Kidney (tissue), 13 donors: ENCODE measurements at regions not wholly inside any gene's neighbourhood (a gene's known extent, or its start where the extent isn't known, plus 50 kb on each side); places are given as distances from the start of the nearest gene placed in this dataset.

Experiments
- DNase-seq, 5 donors: peaks; one replicate each; pipeline ENCODE4 v3.0.0-alpha.2; 2013 to 2020
- FAIRE-seq: peaks from 2 replicates; lab custom pipeline; 2012; peaks lifted over from hg19 to GRCh38; lab: Jason Lieb, UNC
- H3K27ac ChIP-seq, 2 donors: one replicate each; pipeline ENCODE4 v1.7.0; 2013; ENCODE audit warnings: low read depth in 2 of 2, low read length in 2 of 2, inconsistent platforms in 1 of 2
- H3K27me3 ChIP-seq: one replicate; pipeline ENCODE4 v1.7.1; 2013; ENCODE audit warnings: low read length, inconsistent platforms; ENCODE audit not compliant: control insufficient read depth, insufficient read depth
- H3K36me3 ChIP-seq, 3 donors: one replicate each; pipeline versions ENCODE4 v1.7.0 to v1.7.1; 2013; ENCODE audit warnings: low read length in 3 of 3, control low read depth in 1 of 3, inconsistent platforms in 1 of 3; ENCODE audit not compliant: insufficient read depth in 3 of 3, control insufficient read depth in 2 of 3
- H3K4me1 ChIP-seq, 3 donors: one replicate each; pipeline versions ENCODE4 v1.7.0 to v1.7.1; 2013; ENCODE audit warnings: low read length in 3 of 3, inconsistent platforms in 1 of 3, low read depth in 1 of 3; ENCODE audit not compliant: control insufficient read depth in 2 of 3, insufficient read depth in 2 of 3
- H3K4me3 ChIP-seq, 3 donors: one replicate each; pipeline versions ENCODE4 v1.7.0 to v1.8.1; 2013; ENCODE audit warnings: low read length in 3 of 3, control low read depth in 1 of 3, inconsistent platforms in 1 of 3
- H3K9ac ChIP-seq, 3 donors: one replicate each; pipeline versions ENCODE4 v1.7.0 to v1.7.1; 2013; ENCODE audit warnings: low read length in 3 of 3, control low read depth in 1 of 3, inconsistent platforms in 1 of 3
- H3K9me3 ChIP-seq, 3 donors: one replicate each; pipeline versions ENCODE4 v1.7.0 to v1.7.1; 2013; ENCODE audit warnings: low read length in 3 of 3, control low read depth in 1 of 3, inconsistent platforms in 1 of 3; ENCODE audit not compliant: control insufficient read depth in 2 of 3, insufficient read depth in 1 of 3
- intact Hi-C: fragments of 100-400 bp; cut with DNase I; formaldehyde crosslinking; loops from one replicate; pipeline ENCODE4 v1.11.1; 2022
- TF ChIP-seq, protein P1 (sequence below): IDR thresholded peaks from 3 replicates; pipeline ENCODE4 v1.5.1; 2012; ENCODE audit warnings: mild to moderate bottlenecking, moderate library complexity, borderline replicate concordance; ENCODE audit not compliant: insufficient read depth; ENCODE audit errors: extremely low read depth
- donor health status: control.
- donor health status: control.
- donor health status: control.
- donor health status: control.
- donor health status: control.
- donor health status: DM: yes; HTN: yes; CAD: no.
- donor health status: Normal renal cell carcinoma (clear cell type).

DNA sequence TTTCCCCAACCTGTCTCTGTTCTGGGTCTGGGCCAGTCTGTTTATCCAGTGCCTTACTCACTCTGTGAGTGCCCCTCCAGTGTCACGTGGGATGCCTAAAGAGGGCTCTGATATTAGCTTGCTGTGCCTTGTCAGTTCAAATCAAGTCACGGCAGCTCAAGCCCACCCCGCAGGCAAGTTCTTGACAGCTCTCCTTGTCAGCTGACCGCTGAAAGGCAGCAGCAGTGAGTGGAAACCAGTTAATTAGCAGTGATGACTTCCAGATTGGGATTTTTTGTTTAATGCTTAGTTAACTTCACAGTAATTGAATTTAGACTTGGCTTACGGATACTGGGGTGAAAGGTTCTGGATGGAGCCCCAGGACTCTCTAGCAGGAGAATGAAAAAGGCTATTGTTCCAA, 210.1 kb downstream of the PSAT1 start:
- no peak overlapping the region for H3K9ac ChIP-seq
- TF ChIP-seq, protein P1, sequence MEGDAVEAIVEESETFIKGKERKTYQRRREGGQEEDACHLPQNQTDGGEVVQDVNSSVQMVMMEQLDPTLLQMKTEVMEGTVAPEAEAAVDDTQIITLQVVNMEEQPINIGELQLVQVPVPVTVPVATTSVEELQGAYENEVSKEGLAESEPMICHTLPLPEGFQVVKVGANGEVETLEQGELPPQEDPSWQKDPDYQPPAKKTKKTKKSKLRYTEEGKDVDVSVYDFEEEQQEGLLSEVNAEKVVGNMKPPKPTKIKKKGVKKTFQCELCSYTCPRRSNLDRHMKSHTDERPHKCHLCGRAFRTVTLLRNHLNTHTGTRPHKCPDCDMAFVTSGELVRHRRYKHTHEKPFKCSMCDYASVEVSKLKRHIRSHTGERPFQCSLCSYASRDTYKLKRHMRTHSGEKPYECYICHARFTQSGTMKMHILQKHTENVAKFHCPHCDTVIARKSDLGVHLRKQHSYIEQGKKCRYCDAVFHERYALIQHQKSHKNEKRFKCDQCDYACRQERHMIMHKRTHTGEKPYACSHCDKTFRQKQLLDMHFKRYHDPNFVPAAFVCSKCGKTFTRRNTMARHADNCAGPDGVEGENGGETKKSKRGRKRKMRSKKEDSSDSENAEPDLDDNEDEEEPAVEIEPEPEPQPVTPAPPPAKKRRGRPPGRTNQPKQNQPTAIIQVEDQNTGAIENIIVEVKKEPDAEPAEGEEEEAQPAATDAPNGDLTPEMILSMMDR = no peak
- peak in 4 of 5 donors; percentile 14 to 45 (median 29) for DNase-seq
- FAIRE-seq = no peak
- no peaks in the 10 kb centered on the region for H3K27me3 ChIP-seq
- H3K36me3 ChIP-seq = no peaks in the 10 kb centered on the region
- no peak overlapping the region for H3K27ac ChIP-seq
- H3K4me3 ChIP-seq = no peak overlapping the region
- H3K4me1 ChIP-seq = no peaks in the 10 kb centered on the region
- intact Hi-C loops = no loop called here
- H3K9me3 ChIP-seq = no peaks in the 10 kb centered on the region

DNA sequence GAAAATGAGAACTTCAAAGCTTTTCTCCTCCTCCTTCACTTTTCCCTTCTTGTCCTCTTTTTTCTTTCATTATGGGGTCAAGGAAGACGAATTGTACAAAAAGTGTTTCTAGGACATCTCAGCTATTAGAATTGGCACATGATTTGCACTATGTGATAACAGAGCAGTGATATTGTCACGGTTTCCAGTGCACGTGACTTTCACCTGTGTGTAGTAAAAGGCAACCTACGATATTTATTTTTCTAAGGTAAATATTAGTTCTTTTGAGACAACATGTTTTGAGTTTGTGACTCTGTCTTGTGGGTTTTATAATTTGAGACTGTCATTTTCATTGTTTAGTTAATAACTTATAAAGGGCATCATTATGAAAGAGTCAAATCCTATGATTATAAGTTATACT, 213.1 kb downstream of the PSAT1 start:
- H3K9ac ChIP-seq = no peak overlapping the region
- intact Hi-C loops = no loop called here
- H3K27me3 ChIP-seq = no peaks in the 10 kb centered on the region
- no peaks in the 10 kb centered on the region for H3K9me3 ChIP-seq
- no peak overlapping the region for H3K4me3 ChIP-seq
- H3K27ac ChIP-seq = no peak overlapping the region
- TF ChIP-seq, protein P1 = no peak
- no peaks in the 10 kb centered on the region for H3K4me1 ChIP-seq
- FAIRE-seq (no peak), DNase-seq (no peak)
- H3K36me3 ChIP-seq = no peaks in the 10 kb centered on the region

DNA sequence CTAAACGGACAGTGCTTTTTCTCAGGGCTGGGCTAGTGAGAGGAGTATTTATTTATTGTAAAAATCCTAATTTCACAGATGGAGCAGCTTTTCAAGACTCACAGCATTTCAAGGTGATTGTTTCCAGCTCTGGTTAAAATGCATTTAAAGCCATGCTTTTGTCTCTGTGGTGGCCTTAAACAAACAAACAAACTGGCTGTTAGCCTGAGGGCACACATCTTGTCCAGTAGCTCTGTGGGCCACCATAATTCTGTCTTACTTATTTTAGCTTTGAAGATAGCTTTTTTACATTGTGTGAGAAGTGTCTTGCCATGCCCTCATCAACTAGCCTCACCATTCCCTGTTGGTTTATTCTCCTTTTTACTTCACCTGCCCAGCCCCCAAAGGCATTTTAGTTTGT, 218.2 kb downstream of the PSAT1 start:
- intact Hi-C loops = no loop called here
- TF ChIP-seq, protein P1 = no peak
- H3K36me3 ChIP-seq = no peaks in the 10 kb centered on the region
- FAIRE-seq = no peak
- H3K27me3 ChIP-seq = no peaks in the 10 kb centered on the region
- H3K4me3 ChIP-seq = no peak overlapping the region
- H3K27ac ChIP-seq = no peak overlapping the region
- peaks cover 0 to 11% (median 2%) of the 10 kb centered on the region in 3 donors for H3K9me3 ChIP-seq
- H3K4me1 ChIP-seq = no peaks in the 10 kb centered on the region
- no peak overlapping the region for H3K9ac ChIP-seq
- no peak for DNase-seq

DNA sequence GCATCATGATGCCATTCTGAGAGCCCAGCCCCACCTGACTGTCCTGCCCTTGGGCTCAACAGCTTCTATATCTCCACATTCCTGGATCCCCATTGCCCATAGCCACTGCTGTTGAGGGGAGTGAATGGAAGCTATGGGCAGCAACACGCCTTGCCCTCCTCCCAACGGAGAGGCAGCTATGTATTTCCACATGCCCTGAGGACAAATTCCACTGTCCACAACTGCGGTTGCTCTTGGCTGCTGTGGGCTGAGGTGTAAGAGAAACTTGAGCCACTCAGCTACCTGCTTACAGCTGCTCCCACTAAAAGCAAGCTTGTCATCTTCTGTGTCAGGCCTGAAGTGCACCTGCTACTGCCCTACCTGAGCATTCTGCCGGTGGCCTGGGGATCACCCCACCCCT, 222.9 kb downstream of the PSAT1 start:
- no peak for DNase-seq
- Histone ChIP-seq H3K9me3 (peaks cover 0 to 22% (median 2%) of the 10 kb centered on the region in 3 donors), H3K36me3 (no peaks in the 10 kb centered on the region), H3K27me3 (no peaks in the 10 kb centered on the region), H3K27ac (no peak overlapping the region), H3K4me1 (no peaks in the 10 kb centered on the region), H3K4me3 (no peak overlapping the region), H3K9ac (no peak overlapping the region)
- no peak for FAIRE-seq
- intact Hi-C loops = no loop called here
- TF ChIP-seq, protein P1 = no peak
